Gastroesophageal sphincter (tissue), 3 donors: ENCODE measurements at regions not wholly inside any gene's neighbourhood (a gene's known extent, or its start where the extent isn't known, plus 50 kb on each side); places are given as distances from the start of the nearest gene placed in this dataset.

Experiments
- POLR2A ChIP-seq, 2 donors: fragments of 450-650 bp; IDR thresholded peaks; one replicate each; pipeline ENCODE4 v1.6.1; 2017; ENCODE audit warnings: antibody characterized with exemption in 2 of 2, mild to moderate bottlenecking in 2 of 2, moderate library complexity in 1 of 2
- POLR2AphosphoS5 ChIP-seq: sonication (generic); formaldehyde crosslinking; IDR thresholded peaks from one replicate; pipeline ENCODE4 v1.6.1; 2017; ENCODE audit warnings: antibody characterized with exemption
- TF ChIP-seq, protein P1 (sequence below), 4 experiments: fragments of 200-600 bp in 2 of 4; fragments of 450-650 bp in 2 of 4; sonication (generic) in 1 of 4; IDR thresholded peaks; one replicate each; pipeline ENCODE4 v1.5.1; 2017 to 2019; ENCODE audit warnings: antibody characterized with exemption in 4 of 4, mild to moderate bottlenecking in 2 of 4, moderate library complexity in 2 of 4

DNA sequence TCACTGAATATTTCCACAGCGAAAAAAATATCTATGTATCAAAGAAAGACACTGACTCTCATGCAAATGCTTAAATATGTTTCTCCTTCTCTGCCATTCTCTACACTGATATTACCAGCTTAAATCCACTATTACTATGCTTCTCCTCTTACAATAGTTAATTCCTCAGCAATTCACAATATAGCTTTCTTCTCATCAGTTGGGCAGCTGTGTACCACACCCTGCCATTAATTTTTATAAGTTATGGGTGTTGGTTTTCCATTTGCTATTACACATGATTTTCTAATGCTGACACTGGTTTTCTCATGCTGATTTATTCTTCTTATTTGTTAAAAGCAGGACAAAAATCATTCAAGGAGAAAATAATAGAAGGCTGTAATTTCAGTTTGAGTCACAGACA lies 251.8 kb downstream of the TBX15 start:
- TF ChIP-seq POLR2AphosphoS5 = no peak
- TF ChIP-seq POLR2A (IDR thresholded peaks at IDR 0.05) = no peak
- TF ChIP-seq, protein P1, sequence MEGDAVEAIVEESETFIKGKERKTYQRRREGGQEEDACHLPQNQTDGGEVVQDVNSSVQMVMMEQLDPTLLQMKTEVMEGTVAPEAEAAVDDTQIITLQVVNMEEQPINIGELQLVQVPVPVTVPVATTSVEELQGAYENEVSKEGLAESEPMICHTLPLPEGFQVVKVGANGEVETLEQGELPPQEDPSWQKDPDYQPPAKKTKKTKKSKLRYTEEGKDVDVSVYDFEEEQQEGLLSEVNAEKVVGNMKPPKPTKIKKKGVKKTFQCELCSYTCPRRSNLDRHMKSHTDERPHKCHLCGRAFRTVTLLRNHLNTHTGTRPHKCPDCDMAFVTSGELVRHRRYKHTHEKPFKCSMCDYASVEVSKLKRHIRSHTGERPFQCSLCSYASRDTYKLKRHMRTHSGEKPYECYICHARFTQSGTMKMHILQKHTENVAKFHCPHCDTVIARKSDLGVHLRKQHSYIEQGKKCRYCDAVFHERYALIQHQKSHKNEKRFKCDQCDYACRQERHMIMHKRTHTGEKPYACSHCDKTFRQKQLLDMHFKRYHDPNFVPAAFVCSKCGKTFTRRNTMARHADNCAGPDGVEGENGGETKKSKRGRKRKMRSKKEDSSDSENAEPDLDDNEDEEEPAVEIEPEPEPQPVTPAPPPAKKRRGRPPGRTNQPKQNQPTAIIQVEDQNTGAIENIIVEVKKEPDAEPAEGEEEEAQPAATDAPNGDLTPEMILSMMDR (IDR thresholded peaks at IDR 0.05) = no peak
